B cell (primary cell): ENCODE measurements at regions not wholly inside any gene's neighbourhood (a gene's known extent, or its start where the extent isn't known, plus 50 kb on each side); places are given as distances from the start of the nearest gene placed in this dataset.

Experiments used
- EZH2 ChIP-seq: IDR thresholded peaks from 2 replicates; pipeline ENCODE4 v1.6.1; 2012; ENCODE audit warnings: borderline replicate concordance, low read depth, mild to moderate bottlenecking, moderate library complexity, low read length; ENCODE audit not compliant: insufficient read depth, poor library complexity, severe bottlenecking
- TF ChIP-seq, protein P1 (sequence below): fragments of 200-600 bp; IDR thresholded peaks from one replicate; pipeline ENCODE4 v1.8.0; 2022; ENCODE audit warnings: antibody characterized with exemption, mild to moderate bottlenecking

DNA sequence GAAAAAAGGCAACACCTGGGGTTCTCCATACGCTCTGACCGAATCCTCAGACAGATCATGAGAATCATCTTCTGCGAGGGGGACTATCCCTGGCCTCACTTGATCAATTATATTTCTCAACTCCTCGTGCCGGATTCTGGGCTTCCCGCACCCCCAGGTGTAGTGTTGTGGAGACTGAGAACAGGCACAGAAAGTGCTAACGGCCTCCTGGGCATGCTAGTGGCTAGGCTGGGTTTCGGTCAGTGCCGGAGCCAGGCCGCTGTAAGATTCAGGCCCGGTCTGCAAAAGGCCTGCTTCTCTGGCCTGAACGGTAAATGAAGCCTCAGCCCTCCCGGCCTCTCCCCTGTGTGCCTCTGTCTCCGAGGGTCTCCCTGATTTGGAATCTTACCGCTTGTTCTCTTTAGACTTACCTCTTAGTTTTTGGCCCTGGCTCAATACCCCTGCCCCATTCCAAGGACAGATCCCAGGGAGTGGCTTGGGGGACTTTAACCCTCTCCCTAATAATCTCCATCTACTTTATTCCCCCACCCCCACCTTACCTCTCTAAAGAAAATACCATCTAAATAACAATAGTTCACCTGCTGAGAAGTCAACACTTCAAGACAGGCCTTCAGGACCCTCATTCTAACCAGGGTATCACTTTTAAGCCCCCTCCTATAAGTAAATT lies 79.0 kb upstream of the MEDAG start:
- TF ChIP-seq, protein P1, sequence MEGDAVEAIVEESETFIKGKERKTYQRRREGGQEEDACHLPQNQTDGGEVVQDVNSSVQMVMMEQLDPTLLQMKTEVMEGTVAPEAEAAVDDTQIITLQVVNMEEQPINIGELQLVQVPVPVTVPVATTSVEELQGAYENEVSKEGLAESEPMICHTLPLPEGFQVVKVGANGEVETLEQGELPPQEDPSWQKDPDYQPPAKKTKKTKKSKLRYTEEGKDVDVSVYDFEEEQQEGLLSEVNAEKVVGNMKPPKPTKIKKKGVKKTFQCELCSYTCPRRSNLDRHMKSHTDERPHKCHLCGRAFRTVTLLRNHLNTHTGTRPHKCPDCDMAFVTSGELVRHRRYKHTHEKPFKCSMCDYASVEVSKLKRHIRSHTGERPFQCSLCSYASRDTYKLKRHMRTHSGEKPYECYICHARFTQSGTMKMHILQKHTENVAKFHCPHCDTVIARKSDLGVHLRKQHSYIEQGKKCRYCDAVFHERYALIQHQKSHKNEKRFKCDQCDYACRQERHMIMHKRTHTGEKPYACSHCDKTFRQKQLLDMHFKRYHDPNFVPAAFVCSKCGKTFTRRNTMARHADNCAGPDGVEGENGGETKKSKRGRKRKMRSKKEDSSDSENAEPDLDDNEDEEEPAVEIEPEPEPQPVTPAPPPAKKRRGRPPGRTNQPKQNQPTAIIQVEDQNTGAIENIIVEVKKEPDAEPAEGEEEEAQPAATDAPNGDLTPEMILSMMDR = no peak
- no peak for TF ChIP-seq EZH2
